ENCODE measurements at regions not wholly inside any gene's neighbourhood (a gene's known extent, or its start where the extent isn't known, plus 50 kb on each side); places are given as distances from the start of the nearest gene placed in this dataset.

GRCh38 chr13:109380457-109380856 is 405.9 kb downstream of the IRS2 start:
- Histone ChIP-seq H3K79me2 (ENCODE audit: insufficient read depth, low read length) (no peaks in the 10 kb centered on the region), H3K27me3 (ENCODE audit: insufficient read depth, low read length) (no peaks in the 10 kb centered on the region), H2AFZ (ENCODE audit: low read length) (no peak overlapping the region)

GRCh38 chr13:109379930-109380329 is 406.5 kb downstream of the IRS2 start:
- no peak overlapping the region for H2AFZ ChIP-seq (ENCODE audit: low read length)
- TF ChIP-seq CTCF (IDR thresholded peaks at IDR 0.05; ENCODE audit: low read length) = no peak
- TF ChIP-seq EZH2 (IDR thresholded peaks at IDR 0.05; ENCODE audit: borderline replicate concordance, low read length) = no peak
- no peaks in the 10 kb centered on the region for H4K20me1 ChIP-seq (ENCODE audit: insufficient read depth, low read length)
- no peak overlapping the region for H3K4me2 ChIP-seq (ENCODE audit: low read length)
- no peak overlapping the region for H3K9ac ChIP-seq (ENCODE audit: low read length)
- H3K9me3 ChIP-seq (ENCODE audit: low read length) = no peaks in the 10 kb centered on the region
- H3K79me2 ChIP-seq (ENCODE audit: insufficient read depth, low read length) = no peaks in the 10 kb centered on the region
- no peaks in the 10 kb centered on the region for H3F3A ChIP-seq (ENCODE audit: insufficient read depth, low read length)
- no peak overlapping the region for H3K27ac ChIP-seq (ENCODE audit: low read depth, low read length, poor library complexity, severe bottlenecking)
- no peaks in the 10 kb centered on the region for H3K4me1 ChIP-seq (ENCODE audit: insufficient read depth, low read length, severe bottlenecking)
- no peak overlapping the region for H3K4me3 ChIP-seq (ENCODE audit: low read depth, low read length, poor library complexity, severe bottlenecking)
- H3K36me3 ChIP-seq (ENCODE audit: insufficient read depth, low read length) = no peaks in the 10 kb centered on the region
- no peaks in the 10 kb centered on the region for H3K27me3 ChIP-seq (ENCODE audit: insufficient read depth, low read length)
- H3K9me2 ChIP-seq (ENCODE audit: low read depth, low read length) = no peaks in the 10 kb centered on the region

More at GRCh38 chr13:109380457-109380856, 405.9 kb downstream of the IRS2 start:
- Histone ChIP-seq H4K20me1 (ENCODE audit: insufficient read depth, low read length) (no peaks in the 10 kb centered on the region), H3K9me2 (ENCODE audit: low read depth, low read length) (no peaks in the 10 kb centered on the region), H3K36me3 (ENCODE audit: insufficient read depth, low read length) (no peaks in the 10 kb centered on the region), H3K4me1 (ENCODE audit: insufficient read depth, low read length, severe bottlenecking) (no peaks in the 10 kb centered on the region), H3F3A (ENCODE audit: insufficient read depth, low read length) (no peaks in the 10 kb centered on the region), H3K9me3 (ENCODE audit: low read length) (no peaks in the 10 kb centered on the region), H3K27ac (ENCODE audit: low read depth, low read length, poor library complexity, severe bottlenecking) (no peak overlapping the region), H3K4me2 (ENCODE audit: low read length) (no peak overlapping the region), H3K4me3 (ENCODE audit: low read depth, low read length, poor library complexity, severe bottlenecking) (no peak overlapping the region), H3K9ac (ENCODE audit: low read length) (no peak overlapping the region)
- TF ChIP-seq CTCF (IDR thresholded peaks at IDR 0.05; ENCODE audit: low read length) (no peak), EZH2 (IDR thresholded peaks at IDR 0.05; ENCODE audit: borderline replicate concordance, low read length) (no peak)

GRCh38 chr13:109376936-109377335 is 409.4 kb downstream of the IRS2 start:
- H3K9me2 ChIP-seq (ENCODE audit: low read depth, low read length) = no peaks in the 10 kb centered on the region
- no peaks in the 10 kb centered on the region for H3K9me3 ChIP-seq (ENCODE audit: low read length)
- no peaks in the 10 kb centered on the region for H3F3A ChIP-seq (ENCODE audit: insufficient read depth, low read length)
- H3K79me2 ChIP-seq (ENCODE audit: insufficient read depth, low read length) = no peaks in the 10 kb centered on the region
- no peak overlapping the region for H3K4me2 ChIP-seq (ENCODE audit: low read length)
- H4K20me1 ChIP-seq (ENCODE audit: insufficient read depth, low read length) = no peaks in the 10 kb centered on the region
- H2AFZ ChIP-seq (ENCODE audit: low read length) = no peak overlapping the region
- H3K4me3 ChIP-seq (ENCODE audit: low read depth, low read length, poor library complexity, severe bottlenecking) = no peak overlapping the region
- TF ChIP-seq CTCF (IDR thresholded peaks at IDR 0.05; ENCODE audit: low read length) (no peak), EZH2 (IDR thresholded peaks at IDR 0.05; ENCODE audit: borderline replicate concordance, low read length) (no peak)
- H3K9ac ChIP-seq (ENCODE audit: low read length) = no peak overlapping the region
- H3K36me3 ChIP-seq (ENCODE audit: insufficient read depth, low read length) = no peaks in the 10 kb centered on the region
- no peak overlapping the region for H3K27ac ChIP-seq (ENCODE audit: low read depth, low read length, poor library complexity, severe bottlenecking)
- H3K4me1 ChIP-seq (ENCODE audit: insufficient read depth, low read length, severe bottlenecking) = no peaks in the 10 kb centered on the region
- H3K27me3 ChIP-seq (ENCODE audit: insufficient read depth, low read length) = 0 out of 2 replicates have a peak, but pooled peaks cover 5% of the 10 kb centered on the region
